GM12873 (cell line): ENCODE measurements at regions not wholly inside any gene's neighbourhood (a gene's known extent, or its start where the extent isn't known, plus 50 kb on each side); places are given as distances from the start of the nearest gene placed in this dataset.

Experiments
- TF ChIP-seq, protein P1 (sequence below): IDR thresholded peaks from 2 replicates; pipeline ENCODE4 v1.5.1; 2012; ENCODE audit warnings: low read depth, mild to moderate bottlenecking, moderate library complexity, low read length, control low read depth; ENCODE audit not compliant: insufficient read depth; ENCODE audit errors: missing control alignments

DNA sequence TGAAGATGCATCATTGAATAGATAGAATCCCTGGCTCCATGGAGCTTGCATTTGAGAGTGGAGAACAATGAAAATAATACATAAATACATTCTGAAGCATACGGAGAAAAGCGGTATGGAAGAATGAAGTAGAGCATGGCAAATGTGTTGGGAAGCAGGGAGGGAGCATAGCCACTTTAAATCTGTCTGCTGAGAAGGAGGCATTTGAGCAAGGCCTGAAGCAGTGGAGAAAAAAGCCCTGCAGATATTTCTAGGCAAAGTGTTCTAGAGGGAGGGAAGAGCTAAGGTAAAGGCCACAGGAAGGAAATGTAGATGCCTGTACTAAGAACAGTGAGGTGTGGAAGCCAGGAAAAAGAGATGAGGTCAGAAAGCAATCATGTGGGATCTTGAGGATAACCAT lies 484.8 kb downstream of the CNTN3 start:
- TF ChIP-seq, protein P1, sequence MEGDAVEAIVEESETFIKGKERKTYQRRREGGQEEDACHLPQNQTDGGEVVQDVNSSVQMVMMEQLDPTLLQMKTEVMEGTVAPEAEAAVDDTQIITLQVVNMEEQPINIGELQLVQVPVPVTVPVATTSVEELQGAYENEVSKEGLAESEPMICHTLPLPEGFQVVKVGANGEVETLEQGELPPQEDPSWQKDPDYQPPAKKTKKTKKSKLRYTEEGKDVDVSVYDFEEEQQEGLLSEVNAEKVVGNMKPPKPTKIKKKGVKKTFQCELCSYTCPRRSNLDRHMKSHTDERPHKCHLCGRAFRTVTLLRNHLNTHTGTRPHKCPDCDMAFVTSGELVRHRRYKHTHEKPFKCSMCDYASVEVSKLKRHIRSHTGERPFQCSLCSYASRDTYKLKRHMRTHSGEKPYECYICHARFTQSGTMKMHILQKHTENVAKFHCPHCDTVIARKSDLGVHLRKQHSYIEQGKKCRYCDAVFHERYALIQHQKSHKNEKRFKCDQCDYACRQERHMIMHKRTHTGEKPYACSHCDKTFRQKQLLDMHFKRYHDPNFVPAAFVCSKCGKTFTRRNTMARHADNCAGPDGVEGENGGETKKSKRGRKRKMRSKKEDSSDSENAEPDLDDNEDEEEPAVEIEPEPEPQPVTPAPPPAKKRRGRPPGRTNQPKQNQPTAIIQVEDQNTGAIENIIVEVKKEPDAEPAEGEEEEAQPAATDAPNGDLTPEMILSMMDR = no peak

DNA sequence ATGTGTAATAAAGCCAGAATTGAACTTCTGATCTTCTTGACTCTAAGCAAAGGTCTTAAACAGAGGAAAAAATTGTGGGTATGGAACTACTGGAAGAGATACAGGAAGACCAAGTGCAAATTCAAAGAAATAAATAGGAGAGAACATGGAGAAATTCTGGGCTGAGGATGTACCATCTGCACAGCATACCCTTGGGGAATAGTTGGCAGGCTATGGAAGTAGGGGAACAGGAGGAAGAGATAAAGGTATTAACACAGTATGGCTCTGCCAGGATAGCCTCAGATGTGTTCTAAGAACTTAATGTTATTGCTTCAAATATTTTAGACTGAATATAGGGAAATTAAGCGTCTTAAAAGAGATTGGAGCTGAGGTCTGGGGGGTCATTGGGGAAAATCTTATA lies 485.4 kb downstream of the CNTN3 start:
- TF ChIP-seq, protein P1 = no peak

DNA sequence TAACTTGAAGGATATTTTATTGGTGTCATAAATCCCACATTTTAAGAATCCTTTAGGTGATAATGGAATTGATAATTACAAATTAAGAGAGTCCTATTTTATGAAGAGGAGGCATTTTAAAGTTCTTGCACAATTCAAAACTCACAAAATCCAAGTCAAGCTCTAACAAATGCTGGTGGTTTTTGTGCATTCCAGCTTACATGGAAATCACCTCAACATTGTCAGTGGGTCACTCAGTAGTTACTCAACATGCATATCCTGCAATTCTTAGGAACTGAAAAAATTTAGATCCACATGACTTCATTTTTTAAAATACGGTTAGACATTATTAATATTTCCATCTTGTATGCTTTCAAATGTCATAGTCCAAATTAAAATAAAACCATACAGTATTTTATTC lies 487.2 kb downstream of the CNTN3 start:
- TF ChIP-seq, protein P1 = no peak

DNA sequence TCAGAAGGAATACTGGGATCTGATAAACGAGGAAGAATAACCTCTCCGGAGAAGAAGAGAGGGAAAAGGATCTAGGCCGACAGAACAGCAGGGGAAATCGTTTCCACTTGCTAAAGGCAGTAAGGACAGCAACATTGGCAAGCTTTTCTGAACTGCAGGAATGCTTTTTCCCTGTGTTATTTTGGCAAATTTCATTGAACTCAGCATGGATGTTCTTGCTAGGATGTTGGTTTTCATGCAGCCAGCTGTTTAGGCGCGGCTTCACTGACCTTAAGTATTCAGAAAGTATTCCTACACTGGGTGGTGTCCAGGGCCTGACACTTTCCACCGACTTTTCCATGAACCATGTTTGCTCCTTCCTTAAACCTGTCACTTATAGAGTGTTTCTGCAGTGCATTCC lies 489.7 kb downstream of the CNTN3 start:
- TF ChIP-seq, protein P1 = no peak

DNA sequence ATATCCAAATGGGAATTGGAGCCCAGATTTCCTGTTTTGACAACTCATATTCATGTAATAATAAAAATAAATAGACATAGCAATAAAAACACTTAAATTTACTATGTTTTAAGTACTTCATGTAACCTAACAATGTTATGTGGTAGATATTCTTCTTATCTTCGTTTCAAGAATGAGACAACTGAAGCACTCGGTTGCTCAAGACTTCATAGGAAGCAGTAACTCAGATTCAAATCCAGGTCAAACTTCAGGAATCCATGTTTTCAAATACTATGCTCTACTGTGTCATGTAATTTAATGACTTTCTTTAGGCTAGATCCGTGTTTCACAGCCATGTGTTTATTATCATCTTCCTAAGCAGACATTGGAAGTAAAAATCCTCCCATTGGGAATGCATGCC lies 492.2 kb downstream of the CNTN3 start:
- TF ChIP-seq, protein P1 = no peak

DNA sequence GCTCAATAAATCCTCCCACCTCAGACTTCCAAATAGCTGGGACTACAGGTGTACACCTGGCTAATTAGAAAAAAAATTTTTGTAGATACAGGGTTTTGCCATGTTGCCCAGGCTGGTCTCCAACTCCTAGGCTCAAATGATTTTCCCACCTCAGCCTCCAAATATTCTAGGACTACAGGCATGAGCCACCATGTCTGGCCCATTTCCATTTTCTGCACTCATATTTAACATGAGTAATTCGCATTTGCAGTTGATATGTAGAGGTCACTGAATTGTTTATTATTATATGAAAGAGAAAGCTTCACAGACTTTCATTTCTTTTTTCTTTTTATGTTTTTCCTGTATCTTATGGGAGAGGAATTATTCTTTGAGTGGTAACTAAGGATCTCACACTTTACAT lies 492.7 kb downstream of the CNTN3 start:
- TF ChIP-seq, protein P1 = no peak

DNA sequence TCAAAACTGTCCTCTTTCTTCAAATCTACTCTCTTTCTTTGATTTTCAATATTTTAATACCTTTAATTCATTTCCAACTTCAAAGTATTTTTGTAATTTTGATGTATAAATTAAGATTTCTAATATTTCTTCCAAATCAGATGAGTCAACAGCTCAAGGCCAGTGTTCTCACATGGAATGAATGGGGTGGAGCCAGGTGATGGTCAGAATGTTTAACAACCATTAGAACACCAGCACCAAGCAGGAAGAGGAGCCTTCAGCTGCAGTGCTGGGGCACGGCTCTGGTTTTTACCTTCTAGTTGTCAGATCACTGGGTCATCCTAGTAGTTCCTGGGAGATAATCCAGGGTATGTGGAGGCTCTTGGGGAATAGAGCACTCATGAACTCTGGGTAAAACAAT lies 494.5 kb upstream of the PDZRN3 start:
- TF ChIP-seq, protein P1 = no peak
